GM12878 (cell line): ENCODE measurements at regions not wholly inside any gene's neighbourhood (a gene's known extent, or its start where the extent isn't known, plus 50 kb on each side); places are given as distances from the start of the nearest gene placed in this dataset.

Experiments
- ATAC-seq: fragments of 200-7000 bp; cut with Tn5 transposase; 3 replicates; pipeline ENCODE4 v1.9.1; 2020; ENCODE audit warnings: mild to moderate bottlenecking, moderate library complexity
- BruUV-seq: library from RNA; stranded (reverse); fragments of 400-500 nt; replicated peaks from 2 replicates; lab custom pipeline; 2021; lab: Mats Ljungman, UMichigan
- CTCF ChIA-PET: fragments of 300-600 bp; sonication (Branson Sonifier 250); formaldehyde crosslinking; extraction: SDS; loops from one replicate; lab custom pipeline; 2021; ENCODE audit warnings: inconsistent platforms; lab: Yijun Ruan, JAX
- POLR2A ChIA-PET: fragments of 350-600 bp; formaldehyde crosslinking; extraction: SDS; loops from one replicate; lab custom pipeline; 2021; ENCODE audit warnings: inconsistent platforms; lab: Charles Lee
- RAD21 ChIA-PET: fragments of 300-600 bp; sonication (Branson Sonifier 250); formaldehyde crosslinking; loops from one replicate; lab custom pipeline; 2023; ENCODE audit warnings: antibody characterized with exemption; ENCODE audit not compliant: unreplicated experiment; lab: Charles Lee
- SMC1A ChIA-PET: fragments of 300-600 bp; sonication (Branson Sonifier 250); formaldehyde crosslinking; loops from one replicate; lab custom pipeline; 2023; ENCODE audit not compliant: unreplicated experiment, uncharacterized antibody; lab: Charles Lee
- DNase-seq: peaks from one replicate; pipeline ENCODE4 v3.0.0-alpha.2; 2011; ENCODE audit warnings: low read depth, low spot score
- FAIRE-seq: peaks from 3 replicates; lab custom pipeline; 2011; peaks lifted over from hg19 to GRCh38; lab: Jason Lieb, UNC
- H2AFZ ChIP-seq: 2 replicates; pipeline ENCODE4 v1.6.0; 2011; ENCODE audit warnings: low read depth, low read length, control low read depth; ENCODE audit not compliant: control insufficient read depth
- H3K27ac ChIP-seq: 2 replicates; pipeline ENCODE4 v1.5.1; 2011; ENCODE audit warnings: control low read depth; ENCODE audit not compliant: control insufficient read depth, insufficient read depth
- H3K27me3 ChIP-seq, 2 experiments: replicated peaks in 1 of 2; 2 replicates each; pipeline versions ENCODE4 v1.6.0 to v1.6.1; 2011; ENCODE audit warnings: low read length in 1 of 2; ENCODE audit not compliant: control insufficient read depth in 2 of 2, insufficient read depth in 2 of 2
- H3K36me3 ChIP-seq, 2 experiments: 2 replicates each; pipeline ENCODE4 v1.5.1; 2011; ENCODE audit warnings: low read length in 1 of 2; ENCODE audit not compliant: control insufficient read depth in 2 of 2, insufficient read depth in 2 of 2
- H3K4me1 ChIP-seq: 2 replicates; pipeline ENCODE4 v1.6.1; 2011; ENCODE audit warnings: mild to moderate bottlenecking, low read length, moderate library complexity, mixed read lengths; ENCODE audit not compliant: control insufficient read depth, insufficient read depth
- H3K4me2 ChIP-seq: 2 replicates; pipeline ENCODE4 v1.6.0; 2011; ENCODE audit warnings: control low read depth; ENCODE audit not compliant: control insufficient read depth, insufficient read depth
- H3K4me3 ChIP-seq: fragments of 200-600 bp; sonication (generic); 2 replicates; pipeline ENCODE4 v1.5.1; 2016
- H3K79me2 ChIP-seq: 2 replicates; pipeline ENCODE4 v1.6.0; 2011; ENCODE audit warnings: low read length; ENCODE audit not compliant: control insufficient read depth, insufficient read depth
- H3K9ac ChIP-seq: 2 replicates; pipeline ENCODE4 v1.8.0; 2011; ENCODE audit warnings: low read length, control low read depth, mixed read lengths; ENCODE audit not compliant: control insufficient read depth, insufficient read depth
- H3K9me3 ChIP-seq: replicated peaks from 3 replicates; pipeline ENCODE4 v1.5.1; 2011; ENCODE audit warnings: mild to moderate bottlenecking, low read length; ENCODE audit not compliant: control insufficient read depth, insufficient read depth
- H4K20me1 ChIP-seq: 2 replicates; pipeline ENCODE4 v1.6.0; 2011; ENCODE audit not compliant: control insufficient read depth, insufficient read depth
- BHLHE40 ChIP-seq, 2 experiments: fragments of 450-650 bp in 1 of 2; IDR thresholded peaks; 2 replicates each; pipeline ENCODE4 v1.6.1; 2011 to 2017; ENCODE audit warnings: low read depth in 2 of 2, borderline replicate concordance in 1 of 2, improper control_type of control experiment in 1 of 2, low read length in 1 of 2, mild to moderate bottlenecking in 1 of 2
- CEBPB ChIP-seq, 2 experiments: fragments of 150-350 bp in 1 of 2; IDR thresholded peaks; 2 replicates each; pipeline ENCODE4 v1.6.1; 2012 to 2014; ENCODE audit warnings: low read depth in 2 of 2, low read length in 2 of 2, borderline replicate concordance in 1 of 2, inconsistent platforms in 1 of 2
- CREM ChIP-seq: IDR thresholded peaks from 2 replicates; pipeline ENCODE4 v1.6.1; 2014; ENCODE audit warnings: antibody characterized with exemption, low read depth
- FOS ChIP-seq: IDR thresholded peaks from 3 replicates; pipeline ENCODE4 v1.6.1; 2011; ENCODE audit warnings: borderline replicate concordance; ENCODE audit not compliant: insufficient read length; ENCODE audit errors: extremely low read depth
- HDAC2 ChIP-seq: fragments of 200-600 bp; sonication (generic); IDR thresholded peaks from 2 replicates; pipeline ENCODE4 v1.6.1; 2017
- IRF5 ChIP-seq: fragments of 450-650 bp; IDR thresholded peaks from 2 replicates; pipeline ENCODE4 v1.6.1; 2017; ENCODE audit warnings: borderline replicate concordance
- KLF5 ChIP-seq: fragments of 450-650 bp; IDR thresholded peaks from 2 replicates; pipeline ENCODE4 v1.6.1; 2014; ENCODE audit warnings: mild to moderate bottlenecking; ENCODE audit not compliant: partially characterized antibody
- POLR2AphosphoS5 ChIP-seq: IDR thresholded peaks from 2 replicates; pipeline ENCODE4 v1.6.1; 2011; ENCODE audit warnings: mild to moderate bottlenecking, low read length, inconsistent platforms
- POU2F2 ChIP-seq: IDR thresholded peaks from 3 replicates; pipeline ENCODE4 v1.6.1; 2011; ENCODE audit warnings: low read depth, mild to moderate bottlenecking, low read length, borderline replicate concordance
- PRDM15 ChIP-seq: fragments of 450-650 bp; formaldehyde crosslinking; IDR thresholded peaks from 2 replicates; pipeline ENCODE4 v1.4.0; 2020; ENCODE audit warnings: mild to moderate bottlenecking, moderate library complexity
- RAD21 ChIP-seq: IDR thresholded peaks from 2 replicates; pipeline ENCODE4 v1.6.1; 2011; ENCODE audit warnings: mild to moderate bottlenecking, low read depth, low read length, moderate library complexity; ENCODE audit not compliant: insufficient read depth
- RB1 ChIP-seq: fragments of 450-650 bp; formaldehyde crosslinking; IDR thresholded peaks from 2 replicates; pipeline ENCODE4 v1.6.1; 2017; ENCODE audit warnings: mild to moderate bottlenecking, borderline replicate concordance
- TCF7 ChIP-seq: IDR thresholded peaks from 2 replicates; pipeline ENCODE4 v1.6.1; 2014; ENCODE audit warnings: antibody characterized with exemption, borderline replicate concordance
- WGBS: methylation state at CpG from one replicate; pipeline ENCODE4 v1.1.6; 2016; ENCODE audit warnings: low lambda C conversion rate; ENCODE audit not compliant: insufficient replicate concordance, insufficient coverage; ENCODE audit errors: missing lambda C conversion rate; 5-methylcytosine and 5-hydroxymethylcytosine counted together
- in situ Hi-C: fragments of 300-500 bp; cut with MboI; formaldehyde crosslinking; loops from 9 replicates; pipeline ENCODE4 v1.14.3; 2018; ENCODE audit warnings: mixed read lengths
- intact Hi-C: fragments of 100-400 bp; cut with micrococcal nuclease; formaldehyde crosslinking; loops from one replicate; pipeline ENCODE4 v1.14.2; 2022; ENCODE audit not compliant: unreplicated experiment
- TF ChIP-seq, protein P1 (sequence below): IDR thresholded peaks from 2 replicates; pipeline ENCODE4 v1.6.1; 2011; ENCODE audit warnings: low read depth, low read length, improper control_type of control experiment, borderline replicate concordance

DNA sequence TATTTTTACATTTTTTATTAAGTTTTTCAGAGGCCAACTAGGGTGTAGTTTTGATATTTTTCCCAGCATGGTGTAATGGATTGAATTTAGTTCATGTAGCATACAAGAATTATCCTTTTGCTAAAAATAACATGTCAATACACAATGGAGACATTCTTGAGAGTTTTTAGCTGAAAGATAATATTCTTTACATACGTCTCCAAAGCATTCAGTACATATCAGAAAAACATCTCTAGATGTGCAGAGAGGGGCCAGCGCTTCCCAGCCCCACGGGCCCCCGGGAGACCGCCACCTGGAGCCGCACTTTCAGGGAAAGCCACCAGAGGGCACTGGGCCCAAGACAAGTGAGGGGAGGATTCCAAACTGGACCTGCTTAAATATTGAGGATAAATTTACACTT lies 499.4 kb downstream of the GALR1 start (continued):
- TF ChIP-seq CREM (no peak), POU2F2 (no peak), CEBPB (IDR thresholded peaks at IDR 0.05; ENCODE audit: borderline replicate concordance in 1 of 2, low read depth in 2 of 2, low read length in 2 of 2) (no peak), RAD21 (peak; percentile 22; the same call in 1 of the 2 replicates)

DNA sequence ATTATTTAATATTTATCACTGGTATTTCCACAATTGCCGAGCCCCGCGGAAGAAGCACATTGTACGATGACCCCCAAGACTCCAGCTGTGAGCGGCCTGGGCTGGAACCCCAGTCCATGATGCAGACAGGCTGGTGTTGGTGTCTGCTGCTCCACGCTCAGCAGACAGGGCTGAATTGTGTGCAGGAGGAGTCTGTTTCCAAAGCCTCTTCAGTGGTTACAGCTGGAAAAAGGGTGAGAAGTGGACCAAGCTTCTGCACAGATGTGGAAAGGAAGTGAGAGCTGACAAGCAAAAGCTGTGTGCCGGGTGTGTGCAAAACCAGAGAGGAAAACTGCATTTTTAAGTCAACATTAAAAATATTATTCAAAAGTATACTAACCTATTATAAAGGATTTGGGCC lies 500.4 kb downstream of the GALR1 start:
- Histone ChIP-seq H3K79me2 (no peaks in the 10 kb centered on the region), H2AFZ (no peak overlapping the region), H3K36me3 (no peaks in the 10 kb centered on the region), H3K4me1 (no peaks in the 10 kb centered on the region), H4K20me1 (no peaks in the 10 kb centered on the region), H3K27me3 (no peaks in the 10 kb centered on the region), H3K4me3 (no peak overlapping the region), H3K27ac (no peak overlapping the region), H3K4me2 (no peak overlapping the region), H3K9me3 (no peaks in the 10 kb centered on the region), H3K9ac (no peak overlapping the region)
- ChIA-PET RAD21 (no interaction called here), POLR2A (no interaction called here), CTCF (no interaction called here), SMC1A (no interaction called here)
- ATAC-seq (no peak), FAIRE-seq (no peak), DNase-seq (no peak)
- intact Hi-C loops (no loop called here), in situ Hi-C loops (no loop called here)
- 50% methylated on average over 6 of the region's 7 CpGs for WGBS
- no TSS peak for BruUV-seq
- TF ChIP-seq TCF7 (no peak), RB1 (no peak), PRDM15 (no peak), KLF5 (no peak), BHLHE40 (IDR thresholded peaks at IDR 0.05; ENCODE audit: borderline replicate concordance in 1 of 2, low read depth in 2 of 2, low read length in 1 of 2) (no peak), IRF5 (no peak), FOS (no peak), HDAC2 (no peak), POLR2AphosphoS5 (no peak)
- TF ChIP-seq, protein P1, sequence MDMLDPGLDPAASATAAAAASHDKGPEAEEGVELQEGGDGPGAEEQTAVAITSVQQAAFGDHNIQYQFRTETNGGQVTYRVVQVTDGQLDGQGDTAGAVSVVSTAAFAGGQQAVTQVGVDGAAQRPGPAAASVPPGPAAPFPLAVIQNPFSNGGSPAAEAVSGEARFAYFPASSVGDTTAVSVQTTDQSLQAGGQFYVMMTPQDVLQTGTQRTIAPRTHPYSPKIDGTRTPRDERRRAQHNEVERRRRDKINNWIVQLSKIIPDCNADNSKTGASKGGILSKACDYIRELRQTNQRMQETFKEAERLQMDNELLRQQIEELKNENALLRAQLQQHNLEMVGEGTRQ = no peak
